ENCODE measurements at regions not wholly inside any gene's neighbourhood (a gene's known extent, or its start where the extent isn't known, plus 50 kb on each side); places are given as distances from the start of the nearest gene placed in this dataset.

DNA sequence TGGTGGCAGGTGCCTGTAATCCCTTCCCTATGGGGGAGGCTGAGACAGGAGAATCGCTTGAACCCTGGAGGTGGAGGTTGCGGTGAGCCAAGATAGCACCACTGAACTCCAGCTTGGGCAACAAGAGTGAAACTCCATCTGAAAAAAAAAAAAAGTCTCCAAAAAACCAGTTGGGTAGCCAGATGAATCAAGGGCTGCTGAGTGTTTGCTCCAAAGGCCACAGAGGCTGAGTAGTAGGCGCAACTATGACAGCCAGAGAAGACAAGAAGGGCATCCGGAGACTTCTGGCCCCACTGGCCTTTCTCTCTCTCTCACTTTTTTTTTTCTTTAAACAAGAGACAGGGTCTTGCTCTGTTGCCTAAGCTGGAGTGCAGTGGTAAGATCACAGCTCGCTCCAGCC lies 131.8 kb downstream of the SMAD6 start:
- H3K4me2 ChIP-seq (ENCODE audit: low read length) = no peak overlapping the region
- TF ChIP-seq ZNF274 (IDR thresholded peaks at IDR 0.05; ENCODE audit: low read depth, low read length) = no peak
- TF ChIP-seq RAD21 (IDR thresholded peaks at IDR 0.05; ENCODE audit: low read depth) = no peak
- TF ChIP-seq EGR1 (IDR thresholded peaks at IDR 0.05; ENCODE audit: low read depth) = no peak
- TF ChIP-seq SP1 (IDR thresholded peaks at IDR 0.05; ENCODE audit: low read depth) = no peak
- TF ChIP-seq CBX3 (IDR thresholded peaks at IDR 0.05; ENCODE audit: low read depth) = no peak
- TF ChIP-seq, protein P1, sequence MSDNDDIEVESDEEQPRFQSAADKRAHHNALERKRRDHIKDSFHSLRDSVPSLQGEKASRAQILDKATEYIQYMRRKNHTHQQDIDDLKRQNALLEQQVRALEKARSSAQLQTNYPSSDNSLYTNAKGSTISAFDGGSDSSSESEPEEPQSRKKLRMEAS (IDR thresholded peaks at IDR 0.05) = no peak
- no peak for TF ChIP-seq POLR2AphosphoS5 (IDR thresholded peaks at IDR 0.05; ENCODE audit: low read depth, low read length)
- no peak for TF ChIP-seq CEBPB (IDR thresholded peaks at IDR 0.05; ENCODE audit: low read depth)
- TF ChIP-seq TCF7L2 (IDR thresholded peaks at IDR 0.05; ENCODE audit: borderline replicate concordance, extremely low read depth, insufficient read depth, insufficient read length) = no peak
- TF ChIP-seq EZH2 (IDR thresholded peaks at IDR 0.05) = no peak
- TF ChIP-seq, protein P2, sequence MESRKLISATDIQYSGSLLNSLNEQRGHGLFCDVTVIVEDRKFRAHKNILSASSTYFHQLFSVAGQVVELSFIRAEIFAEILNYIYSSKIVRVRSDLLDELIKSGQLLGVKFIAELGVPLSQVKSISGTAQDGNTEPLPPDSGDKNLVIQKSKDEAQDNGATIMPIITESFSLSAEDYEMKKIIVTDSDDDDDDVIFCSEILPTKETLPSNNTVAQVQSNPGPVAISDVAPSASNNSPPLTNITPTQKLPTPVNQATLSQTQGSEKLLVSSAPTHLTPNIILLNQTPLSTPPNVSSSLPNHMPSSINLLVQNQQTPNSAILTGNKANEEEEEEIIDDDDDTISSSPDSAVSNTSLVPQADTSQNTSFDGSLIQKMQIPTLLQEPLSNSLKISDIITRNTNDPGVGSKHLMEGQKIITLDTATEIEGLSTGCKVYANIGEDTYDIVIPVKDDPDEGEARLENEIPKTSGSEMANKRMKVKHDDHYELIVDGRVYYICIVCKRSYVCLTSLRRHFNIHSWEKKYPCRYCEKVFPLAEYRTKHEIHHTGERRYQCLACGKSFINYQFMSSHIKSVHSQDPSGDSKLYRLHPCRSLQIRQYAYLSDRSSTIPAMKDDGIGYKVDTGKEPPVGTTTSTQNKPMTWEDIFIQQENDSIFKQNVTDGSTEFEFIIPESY (IDR thresholded peaks at IDR 0.05; ENCODE audit: extremely low read depth, insufficient replicate concordance, low read length) = no peak
- TF ChIP-seq, protein P3, sequence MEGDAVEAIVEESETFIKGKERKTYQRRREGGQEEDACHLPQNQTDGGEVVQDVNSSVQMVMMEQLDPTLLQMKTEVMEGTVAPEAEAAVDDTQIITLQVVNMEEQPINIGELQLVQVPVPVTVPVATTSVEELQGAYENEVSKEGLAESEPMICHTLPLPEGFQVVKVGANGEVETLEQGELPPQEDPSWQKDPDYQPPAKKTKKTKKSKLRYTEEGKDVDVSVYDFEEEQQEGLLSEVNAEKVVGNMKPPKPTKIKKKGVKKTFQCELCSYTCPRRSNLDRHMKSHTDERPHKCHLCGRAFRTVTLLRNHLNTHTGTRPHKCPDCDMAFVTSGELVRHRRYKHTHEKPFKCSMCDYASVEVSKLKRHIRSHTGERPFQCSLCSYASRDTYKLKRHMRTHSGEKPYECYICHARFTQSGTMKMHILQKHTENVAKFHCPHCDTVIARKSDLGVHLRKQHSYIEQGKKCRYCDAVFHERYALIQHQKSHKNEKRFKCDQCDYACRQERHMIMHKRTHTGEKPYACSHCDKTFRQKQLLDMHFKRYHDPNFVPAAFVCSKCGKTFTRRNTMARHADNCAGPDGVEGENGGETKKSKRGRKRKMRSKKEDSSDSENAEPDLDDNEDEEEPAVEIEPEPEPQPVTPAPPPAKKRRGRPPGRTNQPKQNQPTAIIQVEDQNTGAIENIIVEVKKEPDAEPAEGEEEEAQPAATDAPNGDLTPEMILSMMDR (IDR thresholded peaks at IDR 0.05 in 2 of 3, conservative IDR thresholded peaks at IDR 0.05 in 1 of 3; ENCODE audit: borderline replicate concordance in 1 of 3, insufficient read depth in 1 of 3, low read depth in 2 of 3, low read length in 2 of 3) = no peak
- TF ChIP-seq POLR2A (IDR thresholded peaks at IDR 0.05; ENCODE audit: borderline replicate concordance, extremely low read depth, insufficient read depth, insufficient read length) = no peak
- TF ChIP-seq, protein P4, sequence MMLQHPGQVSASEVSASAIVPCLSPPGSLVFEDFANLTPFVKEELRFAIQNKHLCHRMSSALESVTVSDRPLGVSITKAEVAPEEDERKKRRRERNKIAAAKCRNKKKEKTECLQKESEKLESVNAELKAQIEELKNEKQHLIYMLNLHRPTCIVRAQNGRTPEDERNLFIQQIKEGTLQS (IDR thresholded peaks at IDR 0.05) = no peak
- DNase-seq (ENCODE audit: low read depth, low spot score) (no peak), ATAC-seq (no peak)
- intact Hi-C loops (cut with micrococcal nuclease) = no loop called here
- no peaks in the 10 kb centered on the region for H3K79me2 ChIP-seq (ENCODE audit: insufficient read depth, low read length)
- RAD21 ChIA-PET (ENCODE audit: low non-redundant PET in 1 of 2, low total read pairs in 2 of 2, uncharacterized antibody in 2 of 2, unreplicated experiment in 2 of 2) = no interaction called here
- CTCF ChIA-PET = interaction anchor here (0.9 to 1.5 kb wide), 2 partner anchors 20 to 113 kb away, joined by 3 to 6 read pairs; no protein-coding TSS in a partner anchor
- no TSS peak for BruUV-seq (replicated peaks)
- H3K27me3 ChIP-seq (ENCODE audit: insufficient read depth, low read length) = no peaks in the 10 kb centered on the region
- H3K27ac ChIP-seq (ENCODE audit: low read depth, low read length) = no peak overlapping the region
- H2AFZ ChIP-seq (ENCODE audit: low read depth, low read length, poor library complexity, severe bottlenecking) = no peak overlapping the region
- H3K36me3 ChIP-seq (ENCODE audit: control insufficient read depth in 1 of 2, insufficient read depth in 2 of 2, low read length in 2 of 2) = 0 out of 4 replicates have a peak, but pooled peaks cover 0 to 2% of the 10 kb centered on the region in 2 experiments
- no peaks in the 10 kb centered on the region for H3K9me3 ChIP-seq (ENCODE audit: control insufficient read depth in 1 of 2, insufficient read depth in 1 of 2, low read depth in 1 of 2, low read length in 2 of 2)
- H3K4me3 ChIP-seq (replicated peaks in 1 of 2; ENCODE audit: low read depth in 1 of 2, low read length in 2 of 2) = no peak overlapping the region
- POLR2A ChIA-PET = no interaction called here
- no peaks in the 10 kb centered on the region for H3K9me2 ChIP-seq (ENCODE audit: insufficient read depth)
- H3K9ac ChIP-seq (ENCODE audit: low read length) = no peak overlapping the region
- H3K4me1 ChIP-seq (ENCODE audit: control insufficient read depth in 1 of 2, insufficient read depth in 2 of 2, low read length in 2 of 2) = peaks cover 8 to 47% of the 10 kb centered on the region in 2 experiments
- no peaks in the 10 kb centered on the region for H4K20me1 ChIP-seq (ENCODE audit: insufficient read depth)
